HCT116 (cell line): ENCODE measurements at regions not wholly inside any gene's neighbourhood (a gene's known extent, or its start where the extent isn't known, plus 50 kb on each side); places are given as distances from the start of the nearest gene placed in this dataset.

Experiments
- CTCF ChIP-seq, 3 experiments: fragments of 200-600 bp in 1 of 3; sonication (generic) in 1 of 3; IDR thresholded peaks in 2 of 3; conservative IDR thresholded peaks in 1 of 3; 2 replicates each; pipeline ENCODE4 v1.5.1; 2012 to 2017; ENCODE audit warnings: low read depth in 2 of 3, low read length in 2 of 3, antibody characterized with exemption in 1 of 3, borderline replicate concordance in 1 of 3, control low read depth in 1 of 3, mild to moderate bottlenecking in 1 of 3, mixed read lengths in 1 of 3, mixed run types in 1 of 3, moderate library complexity in 1 of 3; ENCODE audit not compliant: insufficient read depth in 1 of 3
- EGR1 ChIP-seq: IDR thresholded peaks from 2 replicates; pipeline ENCODE4 v1.6.1; 2012; ENCODE audit warnings: low read depth
- EZH2 ChIP-seq: fragments of 200-600 bp; sonication (generic); IDR thresholded peaks from 2 replicates; pipeline ENCODE4 v1.6.1; 2017; ENCODE audit warnings: antibody characterized with exemption, mixed run types
- EZH2phosphoT487 ChIP-seq: fragments of 200-600 bp; IDR thresholded peaks from 2 replicates; pipeline ENCODE4 v1.6.1; 2018; ENCODE audit warnings: antibody characterized with exemption, borderline replicate concordance
- POLR2A ChIP-seq: IDR thresholded peaks from 2 replicates; pipeline ENCODE4 v1.7.0; 2011; ENCODE audit warnings: borderline replicate concordance; ENCODE audit not compliant: insufficient read depth, insufficient read length; ENCODE audit errors: extremely low read depth
- POLR2AphosphoS5 ChIP-seq: IDR thresholded peaks from 2 replicates; pipeline ENCODE4 v1.6.1; 2011; ENCODE audit warnings: mild to moderate bottlenecking, low read depth, low read length, moderate library complexity

GRCh38 chr6:137964876-137965275, 97.8 kb downstream of the TNFAIP3 start:
- TF ChIP-seq POLR2A: no peak
- TF ChIP-seq CTCF (IDR thresholded peaks at IDR 0.05 in 2 of 3, conservative IDR thresholded peaks at IDR 0.05 in 1 of 3; ENCODE audit: borderline replicate concordance in 1 of 3, insufficient read depth in 1 of 3, low read depth in 2 of 3, low read length in 2 of 3): no peak
- no peak for TF ChIP-seq EZH2
- no peak for TF ChIP-seq EGR1
- TF ChIP-seq POLR2AphosphoS5: no peak
- no peak for TF ChIP-seq EZH2phosphoT487
